Glomerular endothelial cell (primary cell): ENCODE measurements at regions not wholly inside any gene's neighbourhood (a gene's known extent, or its start where the extent isn't known, plus 50 kb on each side); places are given as distances from the start of the nearest gene placed in this dataset.
"Not testable (repeated sequence)": the region's sequence is repeated elsewhere in the genome, so short reads cannot be mapped to it uniquely, and the experiment has no call there.

Experiments used
- DNase-seq: peaks from one replicate; pipeline ENCODE4 v3.0.0-alpha.2; 2011; ENCODE audit warnings: low read depth, low spot score; ENCODE audit errors: extremely low read depth

DNA sequence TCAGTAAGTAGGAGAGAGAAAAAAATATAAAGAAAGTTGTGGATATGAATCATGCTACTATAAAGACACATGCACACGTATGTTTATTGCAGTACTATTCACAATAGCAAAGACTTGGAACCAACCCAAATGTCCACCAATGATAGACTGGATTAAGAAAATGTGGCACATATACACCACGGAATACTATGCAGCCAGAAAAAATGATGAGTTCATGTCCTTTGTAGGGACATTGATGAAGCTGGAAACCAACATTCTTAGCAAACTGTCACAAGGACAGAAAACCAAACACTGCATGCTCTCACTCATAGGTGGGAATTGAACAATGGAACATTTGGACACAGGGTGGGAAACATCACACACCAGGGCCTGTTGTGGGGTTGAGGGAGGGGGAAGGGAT lies 200.3 kb upstream of the IVNS1ABP start:
- DNase-seq = not testable (repeated sequence)

DNA sequence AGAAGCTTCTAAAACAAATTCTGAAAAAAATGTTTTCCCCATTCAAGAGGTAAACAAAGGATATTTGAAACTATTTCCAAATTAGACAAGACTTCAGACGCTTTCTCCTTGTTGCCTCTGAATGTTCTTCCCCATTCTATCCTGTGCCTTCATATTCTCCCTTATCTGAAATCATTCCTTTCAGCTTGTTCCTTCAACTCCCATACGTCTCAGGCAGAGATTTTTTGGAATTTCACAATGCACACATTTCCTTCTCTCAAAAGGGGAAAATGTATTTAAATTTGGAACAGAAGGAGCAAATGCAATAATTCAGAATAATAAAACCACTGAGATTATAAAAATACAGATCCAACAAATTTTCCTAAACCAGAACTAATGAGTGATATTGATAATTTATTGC lies 198.7 kb upstream of the IVNS1ABP start:
- DNase-seq = no peak

DNA sequence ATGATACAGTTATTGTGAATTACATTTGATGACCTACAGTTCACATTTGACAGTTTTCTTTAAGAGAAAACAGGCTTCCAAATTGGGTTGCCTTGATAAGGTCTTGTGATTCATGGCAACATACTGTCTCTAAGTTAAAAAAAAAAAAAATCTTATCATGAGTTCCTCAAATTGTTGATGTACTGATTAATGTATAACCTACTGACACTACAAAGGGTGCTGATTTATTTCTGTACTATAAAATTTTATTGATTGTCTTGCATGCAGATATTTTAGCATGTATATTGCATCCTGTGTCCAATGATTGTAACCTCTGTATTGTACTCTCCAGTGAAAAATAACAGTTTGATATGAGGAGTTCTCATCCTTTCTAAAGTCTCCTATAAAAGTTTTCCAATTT lies 197.3 kb upstream of the IVNS1ABP start:
- DNase-seq = no peak

DNA sequence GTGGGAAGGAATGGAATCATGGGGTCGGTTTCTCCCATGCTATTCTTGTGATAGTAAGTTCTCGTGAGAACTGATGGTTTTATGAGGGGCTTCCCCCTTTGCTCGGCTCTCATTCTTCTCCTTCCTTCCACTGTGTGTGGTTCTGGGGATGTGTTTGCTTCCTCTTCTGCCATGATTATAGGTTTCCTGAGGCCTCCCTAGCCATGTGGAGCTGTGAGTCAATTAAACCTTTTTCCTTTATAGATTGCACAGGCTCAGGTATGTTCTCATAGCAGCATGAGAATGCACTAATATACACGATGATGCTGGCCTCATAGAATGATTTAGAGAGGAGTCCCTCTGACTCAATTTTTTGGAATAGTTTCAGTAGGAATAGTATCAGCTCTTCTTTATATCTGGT lies 195.4 kb upstream of the IVNS1ABP start:
- DNase-seq = no peak

DNA sequence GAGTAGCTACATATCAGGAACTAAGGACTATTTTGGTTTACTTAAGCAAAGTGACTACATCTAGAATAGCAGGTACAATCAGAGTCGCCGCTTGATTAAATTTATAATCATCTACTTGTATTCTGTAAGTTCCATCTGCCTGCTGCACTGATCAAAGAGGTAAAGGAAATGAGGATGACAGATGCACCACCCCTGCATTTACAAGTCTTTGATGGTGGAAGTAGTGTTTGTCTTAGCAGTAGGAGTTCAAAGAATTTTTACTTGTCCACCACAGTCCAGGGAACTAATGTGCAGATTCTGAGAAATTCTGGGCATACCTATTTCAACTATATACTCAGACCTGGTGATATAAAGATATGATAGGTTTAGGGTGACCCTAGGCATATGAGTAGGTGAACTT lies 184.1 kb upstream of the IVNS1ABP start:
- no peak for DNase-seq

DNA sequence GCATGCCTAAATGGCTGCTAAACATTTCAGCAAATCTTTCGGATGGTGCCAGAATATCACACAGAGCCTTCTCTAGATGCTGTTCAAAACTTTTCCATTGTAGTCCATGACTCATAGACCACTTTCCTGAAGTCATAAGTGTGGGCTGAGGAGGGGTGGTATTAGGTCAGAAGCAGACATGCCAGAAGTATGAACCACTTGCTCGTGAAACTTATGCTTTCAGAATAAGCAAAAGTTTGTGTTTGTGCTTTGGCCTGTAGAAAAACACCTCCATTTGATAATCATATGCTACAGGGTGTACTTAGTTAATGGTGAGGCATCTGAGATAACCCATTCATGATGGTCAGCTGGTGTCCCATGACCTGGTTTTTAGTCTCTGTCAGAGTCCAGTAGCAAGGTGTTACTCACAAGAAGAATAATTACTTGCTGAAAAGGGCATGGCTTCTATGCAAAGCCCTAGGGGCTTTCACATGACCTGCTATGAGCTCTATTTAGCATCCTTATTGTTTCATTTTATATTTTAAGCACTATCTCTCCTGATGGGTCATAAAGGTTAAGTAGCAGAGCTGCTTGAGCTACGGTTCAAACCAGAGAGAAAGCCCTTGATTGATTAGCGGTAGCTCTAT lies 183.1 kb upstream of the IVNS1ABP start:
- no peak for DNase-seq

DNA sequence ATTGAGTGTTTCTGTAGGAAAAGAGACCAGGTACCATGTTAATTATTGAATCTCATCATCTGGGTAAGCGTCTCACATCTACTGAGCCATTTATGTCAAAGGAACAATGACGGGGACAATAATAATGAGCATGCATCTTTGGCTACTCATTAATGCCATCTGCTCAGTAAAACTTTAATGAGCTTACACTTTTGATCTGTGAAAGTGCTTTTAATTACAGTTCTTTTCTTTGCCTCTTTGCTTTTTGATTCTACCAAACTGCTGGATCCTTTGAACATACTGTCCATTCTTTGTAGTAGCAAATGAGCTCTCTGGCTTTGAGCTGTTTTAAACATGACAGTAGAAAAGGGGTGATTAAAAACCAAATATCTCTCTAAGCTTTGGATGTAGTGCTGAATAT lies 181.2 kb upstream of the IVNS1ABP start:
- DNase-seq = no peak

DNA sequence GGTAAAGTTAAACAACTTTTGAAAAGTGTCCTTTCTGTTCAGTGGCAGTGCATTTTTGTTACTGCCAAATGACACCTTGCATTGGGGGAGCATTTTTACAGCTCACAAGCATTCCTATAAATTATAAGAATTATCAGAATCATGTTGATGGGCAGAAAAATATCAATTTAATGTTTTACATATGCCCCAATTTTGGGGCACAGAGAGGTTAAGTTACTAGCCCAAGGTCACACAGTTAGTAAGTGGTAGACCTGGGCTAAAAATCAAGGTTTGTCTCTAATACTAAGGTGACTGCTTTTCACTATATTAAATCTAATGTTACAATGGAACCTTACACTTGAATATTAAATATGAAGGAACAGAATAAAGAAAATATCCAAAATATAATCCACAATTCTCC lies 180.1 kb upstream of the IVNS1ABP start:
- no peak for DNase-seq

DNA sequence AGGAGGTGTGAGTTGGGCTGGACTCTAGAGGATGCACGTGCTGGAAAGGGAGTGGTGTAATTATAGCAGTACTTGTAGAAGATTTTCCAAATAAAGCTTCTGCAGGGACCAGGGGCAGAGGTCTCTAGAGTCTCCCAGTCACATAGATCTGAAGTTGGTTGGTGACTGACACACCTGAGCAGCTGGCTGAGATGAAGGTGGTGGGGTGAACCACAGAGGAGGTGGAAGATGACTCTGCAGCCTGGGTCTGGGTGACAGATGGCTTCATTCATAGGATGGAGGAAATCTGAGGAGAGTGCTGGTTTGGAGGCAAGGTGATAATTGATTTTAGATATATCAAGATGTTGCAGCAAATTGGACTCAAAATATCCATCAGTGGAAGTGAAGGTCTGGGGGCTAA lies 178.9 kb upstream of the IVNS1ABP start:
- no peak for DNase-seq

DNA sequence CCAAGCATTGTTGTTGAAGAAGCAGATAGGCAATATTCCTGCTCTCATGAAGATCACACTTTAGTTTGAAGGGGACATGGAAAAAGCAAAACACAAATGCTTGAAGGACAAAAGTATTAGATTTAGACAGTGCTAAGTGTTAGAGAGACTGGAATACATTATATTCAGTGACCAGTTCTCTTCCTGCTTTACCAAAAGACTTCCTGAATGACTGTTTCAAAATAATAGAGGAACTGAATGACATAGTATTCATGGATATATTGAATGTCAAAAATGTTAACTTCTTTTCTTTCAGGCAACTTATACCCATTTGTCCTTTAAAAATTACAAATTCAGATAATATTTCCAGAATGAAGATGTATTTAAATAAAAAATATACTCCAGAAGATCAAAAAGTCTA lies 178.0 kb upstream of the IVNS1ABP start:
- DNase-seq = no peak

DNA sequence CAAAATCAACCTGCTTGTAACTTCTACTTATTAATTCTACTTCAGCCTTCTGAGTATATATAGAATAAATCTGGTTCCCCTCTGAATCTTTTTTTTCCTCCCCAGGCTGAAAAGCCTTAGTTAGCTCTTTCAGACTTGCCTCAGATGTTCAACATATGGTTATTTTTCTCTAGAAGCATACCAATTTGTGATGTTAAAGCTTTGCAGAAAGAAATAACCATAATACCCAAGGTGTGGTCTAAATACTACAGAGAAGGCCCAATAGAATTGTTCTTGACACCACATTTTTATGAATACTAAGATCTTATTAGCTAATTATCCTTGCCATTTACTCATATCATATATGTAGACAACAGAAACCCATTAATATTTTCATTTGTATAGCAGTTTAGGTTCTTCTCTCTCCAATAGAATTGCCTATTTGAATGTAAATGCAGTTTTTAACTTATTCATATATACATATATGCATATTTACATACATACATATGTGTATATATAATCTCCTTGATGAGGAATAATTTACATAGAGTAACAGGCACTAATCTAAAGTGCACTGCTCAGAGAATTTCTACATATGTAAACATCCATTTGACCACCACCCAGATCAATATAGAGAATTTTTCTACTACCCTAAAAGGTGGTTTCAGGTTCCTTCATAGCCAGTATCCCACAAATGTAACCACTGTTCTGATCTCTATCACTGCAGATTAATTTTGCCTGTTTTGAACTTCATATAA lies 175.2 kb upstream of the IVNS1ABP start:
- DNase-seq = no peak

DNA sequence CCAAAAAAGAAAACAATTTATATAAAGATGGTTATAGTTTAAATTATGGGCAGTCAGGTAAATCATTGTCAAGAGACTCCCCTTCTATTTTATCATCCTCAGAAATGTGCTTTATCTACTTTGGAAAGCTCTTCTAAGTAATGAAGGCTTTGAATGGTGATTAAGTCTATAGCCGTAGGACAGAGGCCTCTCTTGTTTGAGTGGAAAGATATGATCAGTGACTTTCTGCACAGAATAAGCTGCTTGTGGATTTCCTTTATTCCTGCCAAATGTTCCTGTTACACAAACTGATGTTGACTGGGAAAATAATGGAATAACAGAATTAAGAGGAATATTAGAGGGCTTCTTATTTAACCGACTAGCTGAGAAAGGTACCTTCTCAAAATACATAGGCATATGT lies 174.6 kb upstream of the IVNS1ABP start:
- no peak for DNase-seq

DNA sequence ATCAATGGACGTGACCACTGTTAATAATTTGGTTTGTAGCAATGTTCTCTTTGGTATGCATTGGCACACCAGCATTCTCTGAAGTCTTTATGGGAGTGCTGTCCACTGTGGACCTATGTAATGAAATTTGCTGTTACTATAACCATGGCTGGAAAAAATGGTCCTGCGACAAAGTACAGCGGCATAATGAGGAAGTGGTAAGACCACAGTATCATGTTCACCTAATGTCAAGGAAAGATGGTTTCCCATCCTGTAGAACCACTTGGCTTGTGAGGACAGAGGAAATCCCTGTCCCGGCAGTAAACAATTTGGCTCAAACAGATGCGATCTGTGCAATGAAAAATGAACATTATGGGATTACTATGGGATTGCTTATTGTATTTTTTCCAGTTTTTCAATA lies 173.9 kb upstream of the IVNS1ABP start:
- no peak for DNase-seq

DNA sequence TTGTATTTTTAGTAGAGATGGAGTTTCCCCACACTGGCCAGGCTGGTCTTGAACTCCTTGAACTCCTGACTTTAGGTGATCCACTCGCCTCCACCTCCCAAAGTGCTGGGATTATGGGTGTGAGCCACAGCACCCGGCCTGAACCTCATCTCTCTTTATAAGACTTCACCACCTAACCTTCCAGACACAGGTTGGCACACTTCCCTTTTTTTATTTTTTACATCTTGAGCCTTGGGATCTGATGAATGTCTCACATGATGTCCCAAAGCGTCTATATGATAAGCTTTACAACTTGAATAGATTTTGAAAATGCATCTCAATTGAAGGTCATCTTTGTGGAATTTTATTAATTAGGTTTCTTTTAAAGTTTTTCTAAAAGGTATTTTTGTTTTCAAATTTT lies 172.4 kb upstream of the IVNS1ABP start:
- DNase-seq = no peak

DNA sequence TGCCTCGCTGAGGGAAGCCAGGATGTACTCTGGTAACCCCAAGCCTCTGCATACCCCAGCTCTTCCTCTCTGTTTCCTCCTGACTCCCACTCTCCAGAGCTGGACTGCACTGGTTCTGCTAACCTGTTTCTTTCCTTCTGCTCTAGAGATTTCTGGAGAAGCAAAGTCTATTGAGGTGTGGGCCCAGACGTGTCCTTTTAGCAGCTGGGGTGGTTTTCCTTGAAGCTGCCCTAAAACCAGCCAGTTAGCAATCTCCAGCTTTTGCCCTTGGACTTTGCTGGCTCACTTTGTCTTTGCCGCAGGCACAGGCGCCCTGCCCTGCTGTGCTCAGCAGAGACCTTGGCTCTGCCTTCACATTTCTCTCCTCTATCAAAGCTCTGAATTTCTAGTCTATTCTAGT lies 171.8 kb upstream of the IVNS1ABP start:
- DNase-seq = no peak

DNA sequence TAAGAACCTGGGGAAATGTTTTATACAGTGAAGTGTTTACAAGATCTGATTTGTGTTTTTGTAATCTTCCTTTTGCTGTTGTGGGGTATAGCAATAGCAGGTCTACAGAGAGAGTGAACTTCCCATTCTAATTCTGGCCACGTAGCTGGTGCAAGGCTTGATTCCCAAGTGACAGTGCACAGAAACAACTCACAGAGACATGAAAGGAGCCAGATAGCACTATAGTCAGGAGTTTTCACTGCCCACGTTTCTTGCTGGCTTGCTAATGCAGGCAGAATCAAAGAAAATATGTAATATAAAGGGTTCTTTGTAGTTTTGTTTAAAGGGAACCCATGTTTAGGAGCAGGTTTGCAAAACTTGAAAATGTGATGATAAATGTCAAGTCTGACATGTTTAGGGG lies 170.9 kb upstream of the IVNS1ABP start:
- DNase-seq = no peak

DNA sequence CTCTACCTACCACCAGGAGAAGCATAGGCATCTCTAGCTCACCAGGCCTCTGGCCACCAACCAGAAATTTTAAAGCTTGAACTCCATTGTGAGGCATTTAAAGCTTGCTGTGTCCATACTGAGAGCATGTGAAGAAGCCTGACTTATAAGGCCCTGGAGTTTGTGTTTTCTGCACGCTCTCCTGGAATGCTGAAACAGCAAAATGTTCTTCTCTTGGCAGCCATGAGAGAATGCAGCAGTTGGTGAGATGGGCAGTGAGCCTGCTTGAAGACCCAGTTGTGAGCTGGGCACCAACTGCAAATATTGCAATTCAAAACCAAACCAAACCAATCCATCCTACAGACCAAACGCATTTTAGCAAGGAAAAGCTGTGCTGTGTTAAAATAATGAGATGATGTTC lies 170.0 kb upstream of the IVNS1ABP start:
- DNase-seq = no peak

DNA sequence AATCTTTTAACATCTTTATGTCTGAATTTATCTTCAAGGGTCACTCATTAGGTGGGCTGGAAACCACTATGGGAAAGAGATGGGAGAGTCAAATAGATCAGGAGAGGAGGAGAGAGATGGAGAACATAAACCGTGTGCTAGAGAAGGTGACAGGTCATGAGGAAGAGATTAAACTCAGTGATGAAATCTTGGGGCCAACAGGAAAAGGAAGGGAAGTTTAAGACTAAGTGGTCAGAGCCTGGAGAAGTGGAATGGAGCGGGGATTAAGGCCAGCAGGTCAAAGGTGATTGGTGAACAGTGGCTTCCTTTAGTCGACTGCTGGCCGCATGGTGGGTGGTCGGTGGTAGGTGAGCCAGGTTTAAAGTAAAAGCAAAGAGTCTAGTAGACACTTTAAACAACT lies 169.3 kb upstream of the IVNS1ABP start:
- no peak for DNase-seq

DNA sequence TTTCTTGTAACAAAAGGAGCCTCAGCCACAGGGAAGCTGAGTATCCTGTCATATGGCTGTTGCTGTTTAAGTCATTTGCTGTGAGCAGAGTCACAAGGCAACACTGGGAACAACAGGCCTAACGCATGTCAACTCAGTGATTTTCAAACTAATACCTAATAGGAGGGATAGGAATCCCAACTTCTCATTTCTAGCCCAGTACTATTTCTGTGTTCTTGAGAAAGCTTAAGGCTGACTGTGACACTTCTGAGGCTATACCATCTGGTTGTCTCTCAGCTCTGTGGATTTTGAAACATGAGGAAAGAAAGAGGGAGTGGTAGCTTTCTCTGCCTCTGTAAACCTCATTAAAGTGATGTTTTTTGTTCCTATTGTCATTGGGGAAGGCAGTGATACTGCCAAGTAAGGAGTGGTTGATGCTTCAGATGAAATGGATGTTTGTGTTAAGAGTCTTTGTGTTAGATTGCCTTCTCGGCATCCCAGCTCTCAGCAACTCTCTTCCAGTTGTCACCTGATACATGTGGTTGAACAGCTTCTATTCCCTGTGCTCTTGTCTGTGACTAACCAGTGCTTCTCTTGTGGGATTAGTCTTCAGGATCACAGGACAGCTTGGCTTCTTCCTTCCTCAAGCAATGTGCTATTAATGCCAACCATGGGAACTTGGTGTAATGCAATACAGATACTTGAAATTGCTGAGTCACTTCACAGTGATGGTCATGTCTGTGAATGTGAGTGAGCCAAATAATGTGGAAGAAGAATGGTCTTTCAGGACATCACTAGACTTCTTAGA lies 166.8 kb upstream of the IVNS1ABP start:
- DNase-seq = no peak

DNA sequence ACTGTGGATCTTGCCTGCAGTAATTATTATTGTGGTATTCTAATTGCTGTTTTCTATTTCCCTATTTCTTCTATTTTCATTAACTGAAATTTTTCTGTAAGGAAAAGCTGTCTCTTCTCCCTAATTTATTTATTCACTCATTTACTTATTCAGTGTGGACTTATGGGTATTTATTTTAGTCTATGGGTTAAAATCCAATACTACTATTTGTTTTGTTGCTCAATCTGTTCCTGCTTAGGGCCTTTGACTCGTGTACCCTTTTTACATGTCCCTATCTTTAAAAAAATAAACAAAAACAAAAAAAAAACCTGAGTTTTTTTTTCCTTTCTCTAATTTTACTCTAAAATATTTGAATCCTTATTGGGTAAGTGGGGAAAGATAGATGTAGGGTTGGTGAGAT lies 166.2 kb upstream of the IVNS1ABP start:
- DNase-seq = no peak

DNA sequence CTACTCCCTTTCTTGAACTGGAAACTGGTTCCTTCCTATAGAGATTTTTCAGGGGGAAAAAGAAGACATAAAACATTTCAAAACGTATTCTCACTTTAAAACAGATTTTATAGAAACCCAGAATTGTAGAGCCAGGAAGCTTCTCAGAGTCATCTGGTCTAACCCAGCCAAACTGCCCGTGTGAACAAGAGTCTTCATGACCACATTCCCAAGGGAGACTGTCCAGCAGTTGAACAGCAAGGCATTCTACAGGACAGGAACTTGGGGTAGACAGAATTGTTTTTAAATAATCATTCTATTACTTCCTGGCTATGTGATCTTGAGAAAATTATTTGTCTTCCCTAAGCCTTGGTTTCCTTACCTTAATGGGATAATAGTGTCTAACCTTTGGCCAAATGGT lies 163.5 kb upstream of the IVNS1ABP start:
- no peak for DNase-seq

DNA sequence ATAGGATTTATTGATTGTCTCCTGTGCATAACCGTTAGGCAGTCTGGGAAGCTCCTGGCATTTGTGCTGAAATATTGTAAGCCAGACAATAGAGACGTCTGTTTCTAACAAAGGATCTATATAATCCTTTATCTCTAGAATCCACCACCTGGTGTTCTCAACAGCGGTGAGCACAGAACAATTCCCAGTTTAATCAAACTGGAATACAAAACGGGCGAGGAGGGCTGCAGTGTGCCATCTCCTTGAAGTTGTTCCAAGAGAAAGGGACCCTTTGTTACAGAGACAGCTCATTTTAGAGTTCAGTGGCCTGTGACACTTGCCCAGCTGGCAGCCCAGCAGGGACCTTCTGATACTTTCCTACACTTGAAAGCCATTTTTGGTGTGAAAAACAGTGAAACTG lies 162.8 kb upstream of the IVNS1ABP start:
- DNase-seq = no peak
